ENCODE measurements at regions not wholly inside any gene's neighbourhood (a gene's known extent, or its start where the extent isn't known, plus 50 kb on each side); places are given as distances from the start of the nearest gene placed in this dataset.

DNA sequence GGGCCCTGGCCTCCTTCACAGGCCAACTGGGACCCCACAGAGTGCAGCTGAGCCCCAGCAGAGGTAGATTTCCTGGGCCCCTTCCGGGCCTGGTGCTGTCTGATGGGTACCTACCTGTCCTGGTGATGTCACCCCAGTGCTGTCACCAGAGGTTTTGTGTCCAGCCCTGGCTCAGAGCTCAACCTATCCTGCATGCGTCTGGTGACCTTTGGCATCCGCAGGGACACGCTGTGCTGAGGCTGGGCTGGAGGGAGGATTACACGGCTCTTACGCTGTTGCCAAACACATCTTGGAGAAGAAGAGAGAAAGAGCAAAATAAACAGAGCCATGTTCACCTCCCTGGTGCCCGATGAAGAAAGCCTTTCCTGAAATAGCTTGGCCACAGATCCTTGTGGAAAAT, 70.6 kb upstream of the MED9 start (continued):
- TF ChIP-seq, protein P1, sequence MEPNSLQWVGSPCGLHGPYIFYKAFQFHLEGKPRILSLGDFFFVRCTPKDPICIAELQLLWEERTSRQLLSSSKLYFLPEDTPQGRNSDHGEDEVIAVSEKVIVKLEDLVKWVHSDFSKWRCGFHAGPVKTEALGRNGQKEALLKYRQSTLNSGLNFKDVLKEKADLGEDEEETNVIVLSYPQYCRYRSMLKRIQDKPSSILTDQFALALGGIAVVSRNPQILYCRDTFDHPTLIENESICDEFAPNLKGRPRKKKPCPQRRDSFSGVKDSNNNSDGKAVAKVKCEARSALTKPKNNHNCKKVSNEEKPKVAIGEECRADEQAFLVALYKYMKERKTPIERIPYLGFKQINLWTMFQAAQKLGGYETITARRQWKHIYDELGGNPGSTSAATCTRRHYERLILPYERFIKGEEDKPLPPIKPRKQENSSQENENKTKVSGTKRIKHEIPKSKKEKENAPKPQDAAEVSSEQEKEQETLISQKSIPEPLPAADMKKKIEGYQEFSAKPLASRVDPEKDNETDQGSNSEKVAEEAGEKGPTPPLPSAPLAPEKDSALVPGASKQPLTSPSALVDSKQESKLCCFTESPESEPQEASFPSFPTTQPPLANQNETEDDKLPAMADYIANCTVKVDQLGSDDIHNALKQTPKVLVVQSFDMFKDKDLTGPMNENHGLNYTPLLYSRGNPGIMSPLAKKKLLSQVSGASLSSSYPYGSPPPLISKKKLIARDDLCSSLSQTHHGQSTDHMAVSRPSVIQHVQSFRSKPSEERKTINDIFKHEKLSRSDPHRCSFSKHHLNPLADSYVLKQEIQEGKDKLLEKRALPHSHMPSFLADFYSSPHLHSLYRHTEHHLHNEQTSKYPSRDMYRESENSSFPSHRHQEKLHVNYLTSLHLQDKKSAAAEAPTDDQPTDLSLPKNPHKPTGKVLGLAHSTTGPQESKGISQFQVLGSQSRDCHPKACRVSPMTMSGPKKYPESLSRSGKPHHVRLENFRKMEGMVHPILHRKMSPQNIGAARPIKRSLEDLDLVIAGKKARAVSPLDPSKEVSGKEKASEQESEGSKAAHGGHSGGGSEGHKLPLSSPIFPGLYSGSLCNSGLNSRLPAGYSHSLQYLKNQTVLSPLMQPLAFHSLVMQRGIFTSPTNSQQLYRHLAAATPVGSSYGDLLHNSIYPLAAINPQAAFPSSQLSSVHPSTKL (CRISPR knock-in tag; IDR thresholded peaks at IDR 0.05) = peak; percentile 67
- TF ChIP-seq, protein P2, sequence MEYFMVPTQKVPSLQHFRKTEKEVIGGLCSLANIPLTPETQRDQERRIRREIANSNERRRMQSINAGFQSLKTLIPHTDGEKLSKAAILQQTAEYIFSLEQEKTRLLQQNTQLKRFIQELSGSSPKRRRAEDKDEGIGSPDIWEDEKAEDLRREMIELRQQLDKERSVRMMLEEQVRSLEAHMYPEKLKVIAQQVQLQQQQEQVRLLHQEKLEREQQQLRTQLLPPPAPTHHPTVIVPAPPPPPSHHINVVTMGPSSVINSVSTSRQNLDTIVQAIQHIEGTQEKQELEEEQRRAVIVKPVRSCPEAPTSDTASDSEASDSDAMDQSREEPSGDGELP (IDR thresholded peaks at IDR 0.05; ENCODE audit: borderline replicate concordance, low read depth) = peak; percentile 34; the same call in 1 of the 2 replicates
- TF ChIP-seq XBP1 (CRISPR knock-in tag; IDR thresholded peaks at IDR 0.05) (no peak), ZNF558 (CRISPR knock-in tag; IDR thresholded peaks at IDR 0.05; ENCODE audit: borderline replicate concordance) (no peak), MEIS1 (CRISPR knock-in tag; IDR thresholded peaks at IDR 0.05; ENCODE audit: borderline replicate concordance) (peak; percentile 36; the same call in 1 of the 2 replicates), RNF2 (conservative IDR thresholded peaks at IDR 0.05; ENCODE audit: low read depth) (no peak), ZNF33A (CRISPR knock-in tag; IDR thresholded peaks at IDR 0.05; ENCODE audit: borderline replicate concordance) (no peak)
- TF ChIP-seq, protein P3, sequence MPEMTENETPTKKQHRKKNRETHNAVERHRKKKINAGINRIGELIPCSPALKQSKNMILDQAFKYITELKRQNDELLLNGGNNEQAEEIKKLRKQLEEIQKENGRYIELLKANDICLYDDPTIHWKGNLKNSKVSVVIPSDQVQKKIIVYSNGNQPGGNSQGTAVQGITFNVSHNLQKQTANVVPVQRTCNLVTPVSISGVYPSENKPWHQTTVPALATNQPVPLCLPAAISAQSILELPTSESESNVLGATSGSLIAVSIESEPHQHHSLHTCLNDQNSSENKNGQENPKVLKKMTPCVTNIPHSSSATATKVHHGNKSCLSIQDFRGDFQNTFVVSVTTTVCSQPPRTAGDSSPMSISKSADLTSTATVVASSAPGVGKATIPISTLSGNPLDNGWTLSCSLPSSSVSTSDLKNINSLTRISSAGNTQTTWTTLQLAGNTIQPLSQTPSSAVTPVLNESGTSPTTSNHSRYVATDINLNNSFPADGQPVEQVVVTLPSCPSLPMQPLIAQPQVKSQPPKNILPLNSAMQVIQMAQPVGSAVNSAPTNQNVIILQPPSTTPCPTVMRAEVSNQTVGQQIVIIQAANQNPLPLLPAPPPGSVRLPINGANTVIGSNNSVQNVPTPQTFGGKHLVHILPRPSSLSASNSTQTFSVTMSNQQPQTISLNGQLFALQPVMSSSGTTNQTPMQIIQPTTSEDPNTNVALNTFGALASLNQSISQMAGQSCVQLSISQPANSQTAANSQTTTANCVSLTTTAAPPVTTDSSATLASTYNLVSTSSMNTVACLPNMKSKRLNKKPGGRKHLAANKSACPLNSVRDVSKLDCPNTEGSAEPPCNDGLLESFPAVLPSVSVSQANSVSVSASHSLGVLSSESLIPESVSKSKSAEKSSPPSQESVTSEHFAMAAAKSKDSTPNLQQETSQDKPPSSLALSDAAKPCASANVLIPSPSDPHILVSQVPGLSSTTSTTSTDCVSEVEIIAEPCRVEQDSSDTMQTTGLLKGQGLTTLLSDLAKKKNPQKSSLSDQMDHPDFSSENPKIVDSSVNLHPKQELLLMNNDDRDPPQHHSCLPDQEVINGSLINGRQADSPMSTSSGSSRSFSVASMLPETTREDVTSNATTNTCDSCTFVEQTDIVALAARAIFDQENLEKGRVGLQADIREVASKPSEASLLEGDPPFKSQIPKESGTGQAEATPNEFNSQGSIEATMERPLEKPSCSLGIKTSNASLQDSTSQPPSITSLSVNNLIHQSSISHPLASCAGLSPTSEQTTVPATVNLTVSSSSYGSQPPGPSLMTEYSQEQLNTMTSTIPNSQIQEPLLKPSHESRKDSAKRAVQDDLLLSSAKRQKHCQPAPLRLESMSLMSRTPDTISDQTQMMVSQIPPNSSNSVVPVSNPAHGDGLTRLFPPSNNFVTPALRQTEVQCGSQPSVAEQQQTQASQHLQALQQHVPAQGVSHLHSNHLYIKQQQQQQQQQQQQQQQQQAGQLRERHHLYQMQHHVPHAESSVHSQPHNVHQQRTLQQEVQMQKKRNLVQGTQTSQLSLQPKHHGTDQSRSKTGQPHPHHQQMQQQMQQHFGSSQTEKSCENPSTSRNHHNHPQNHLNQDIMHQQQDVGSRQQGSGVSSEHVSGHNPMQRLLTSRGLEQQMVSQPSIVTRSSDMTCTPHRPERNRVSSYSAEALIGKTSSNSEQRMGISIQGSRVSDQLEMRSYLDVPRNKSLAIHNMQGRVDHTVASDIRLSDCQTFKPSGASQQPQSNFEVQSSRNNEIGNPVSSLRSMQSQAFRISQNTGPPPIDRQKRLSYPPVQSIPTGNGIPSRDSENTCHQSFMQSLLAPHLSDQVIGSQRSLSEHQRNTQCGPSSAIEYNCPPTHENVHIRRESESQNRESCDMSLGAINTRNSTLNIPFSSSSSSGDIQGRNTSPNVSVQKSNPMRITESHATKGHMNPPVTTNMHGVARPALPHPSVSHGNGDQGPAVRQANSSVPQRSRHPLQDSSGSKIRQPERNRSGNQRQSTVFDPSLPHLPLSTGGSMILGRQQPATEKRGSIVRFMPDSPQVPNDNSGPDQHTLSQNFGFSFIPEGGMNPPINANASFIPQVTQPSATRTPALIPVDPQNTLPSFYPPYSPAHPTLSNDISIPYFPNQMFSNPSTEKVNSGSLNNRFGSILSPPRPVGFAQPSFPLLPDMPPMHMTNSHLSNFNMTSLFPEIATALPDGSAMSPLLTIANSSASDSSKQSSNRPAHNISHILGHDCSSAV (CRISPR knock-in tag; IDR thresholded peaks at IDR 0.05; ENCODE audit: borderline replicate concordance) = no peak
- TF ChIP-seq, protein P4, sequence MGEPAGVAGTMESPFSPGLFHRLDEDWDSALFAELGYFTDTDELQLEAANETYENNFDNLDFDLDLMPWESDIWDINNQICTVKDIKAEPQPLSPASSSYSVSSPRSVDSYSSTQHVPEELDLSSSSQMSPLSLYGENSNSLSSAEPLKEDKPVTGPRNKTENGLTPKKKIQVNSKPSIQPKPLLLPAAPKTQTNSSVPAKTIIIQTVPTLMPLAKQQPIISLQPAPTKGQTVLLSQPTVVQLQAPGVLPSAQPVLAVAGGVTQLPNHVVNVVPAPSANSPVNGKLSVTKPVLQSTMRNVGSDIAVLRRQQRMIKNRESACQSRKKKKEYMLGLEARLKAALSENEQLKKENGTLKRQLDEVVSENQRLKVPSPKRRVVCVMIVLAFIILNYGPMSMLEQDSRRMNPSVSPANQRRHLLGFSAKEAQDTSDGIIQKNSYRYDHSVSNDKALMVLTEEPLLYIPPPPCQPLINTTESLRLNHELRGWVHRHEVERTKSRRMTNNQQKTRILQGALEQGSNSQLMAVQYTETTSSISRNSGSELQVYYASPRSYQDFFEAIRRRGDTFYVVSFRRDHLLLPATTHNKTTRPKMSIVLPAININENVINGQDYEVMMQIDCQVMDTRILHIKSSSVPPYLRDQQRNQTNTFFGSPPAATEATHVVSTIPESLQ (CRISPR knock-in tag; conservative IDR thresholded peaks at IDR 0.05) = no peak
- TF ChIP-seq, protein P5, sequence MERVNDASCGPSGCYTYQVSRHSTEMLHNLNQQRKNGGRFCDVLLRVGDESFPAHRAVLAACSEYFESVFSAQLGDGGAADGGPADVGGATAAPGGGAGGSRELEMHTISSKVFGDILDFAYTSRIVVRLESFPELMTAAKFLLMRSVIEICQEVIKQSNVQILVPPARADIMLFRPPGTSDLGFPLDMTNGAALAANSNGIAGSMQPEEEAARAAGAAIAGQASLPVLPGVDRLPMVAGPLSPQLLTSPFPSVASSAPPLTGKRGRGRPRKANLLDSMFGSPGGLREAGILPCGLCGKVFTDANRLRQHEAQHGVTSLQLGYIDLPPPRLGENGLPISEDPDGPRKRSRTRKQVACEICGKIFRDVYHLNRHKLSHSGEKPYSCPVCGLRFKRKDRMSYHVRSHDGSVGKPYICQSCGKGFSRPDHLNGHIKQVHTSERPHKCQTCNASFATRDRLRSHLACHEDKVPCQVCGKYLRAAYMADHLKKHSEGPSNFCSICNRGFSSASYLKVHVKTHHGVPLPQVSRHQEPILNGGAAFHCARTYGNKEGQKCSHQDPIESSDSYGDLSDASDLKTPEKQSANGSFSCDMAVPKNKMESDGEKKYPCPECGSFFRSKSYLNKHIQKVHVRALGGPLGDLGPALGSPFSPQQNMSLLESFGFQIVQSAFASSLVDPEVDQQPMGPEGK (CRISPR knock-in tag; IDR thresholded peaks at IDR 0.05) = peak; percentile 45
